HG03571 (cell line): ENCODE measurements at regions not wholly inside any gene's neighbourhood (a gene's known extent, or its start where the extent isn't known, plus 50 kb on each side); places are given as distances from the start of the nearest gene placed in this dataset.
"Not testable (repeated sequence)": the region's sequence is repeated elsewhere in the genome, so short reads cannot be mapped to it uniquely, and the experiment has no call there.

Source experiments
- ATAC-seq: cut with Tn5 transposase; IDR thresholded peaks from one replicate; pipeline ENCODE4 v1.9.1; 2021; ENCODE audit not compliant: unreplicated experiment

DNA sequence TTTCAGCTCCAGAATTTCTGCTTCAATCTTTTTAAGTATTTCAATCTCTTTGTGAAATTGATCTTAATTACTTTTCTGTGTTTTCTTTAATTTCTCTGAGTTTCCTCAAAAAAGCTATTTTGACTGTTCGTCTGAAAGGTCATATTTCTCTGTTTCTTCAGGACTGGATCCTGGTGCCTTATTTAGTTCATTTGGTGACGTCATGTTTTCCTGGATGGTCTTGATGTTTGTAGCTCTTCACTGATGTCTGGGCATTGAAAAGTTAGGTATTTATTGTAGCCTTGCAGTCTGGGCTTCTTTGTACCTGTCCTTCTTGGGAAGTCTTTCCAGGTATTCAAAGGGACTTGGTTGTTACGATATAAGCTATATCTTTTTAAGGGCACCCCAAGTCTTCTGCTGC is 998.7 kb downstream of the NCAM2 start:
- no peak for ATAC-seq

DNA sequence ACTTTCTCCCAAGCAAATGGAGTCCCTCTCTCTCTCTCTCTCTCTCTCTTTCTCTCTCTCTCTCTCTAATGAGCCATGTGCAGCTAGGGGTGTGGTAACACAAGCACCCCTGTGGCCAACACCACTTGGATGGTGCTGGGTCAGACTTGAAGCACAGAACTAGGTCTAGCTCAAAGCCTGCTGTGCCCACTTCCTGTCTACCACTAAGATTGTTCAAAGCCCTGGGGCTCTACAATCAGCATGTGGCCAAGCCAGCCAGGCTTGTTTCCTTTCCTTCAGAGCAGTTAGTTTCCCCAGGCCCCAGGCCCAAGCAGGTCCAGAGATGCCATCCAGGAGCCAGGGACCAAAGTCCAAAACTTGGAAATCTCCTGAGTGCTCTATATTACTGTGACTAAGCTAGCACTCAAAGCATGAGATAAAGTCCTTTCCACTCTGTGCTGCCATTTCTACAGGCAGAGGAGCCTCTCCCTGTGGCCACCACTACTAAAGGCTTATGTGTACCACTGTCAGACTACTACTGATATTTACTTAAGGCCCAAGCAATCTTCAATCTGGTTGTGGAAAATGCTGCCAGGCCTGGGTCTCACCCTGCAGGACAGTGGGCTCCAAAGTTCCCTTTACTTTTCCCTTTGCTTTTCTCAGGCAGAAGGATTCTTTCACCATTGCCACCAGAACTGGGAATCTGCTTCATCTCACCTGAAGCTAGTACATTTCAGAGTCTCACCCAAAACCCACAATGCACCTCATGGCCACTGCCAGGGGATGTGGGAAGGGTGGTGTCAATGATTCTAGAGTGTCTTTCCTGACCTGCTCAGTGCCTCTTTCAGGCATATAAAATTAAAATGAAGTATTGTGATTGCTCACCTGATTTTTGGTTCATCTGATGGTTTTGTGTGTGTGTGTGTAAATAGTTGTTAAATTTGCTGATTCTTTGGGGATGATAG is 999.5 kb downstream of the NCAM2 start:
- ATAC-seq, result no peak

DNA sequence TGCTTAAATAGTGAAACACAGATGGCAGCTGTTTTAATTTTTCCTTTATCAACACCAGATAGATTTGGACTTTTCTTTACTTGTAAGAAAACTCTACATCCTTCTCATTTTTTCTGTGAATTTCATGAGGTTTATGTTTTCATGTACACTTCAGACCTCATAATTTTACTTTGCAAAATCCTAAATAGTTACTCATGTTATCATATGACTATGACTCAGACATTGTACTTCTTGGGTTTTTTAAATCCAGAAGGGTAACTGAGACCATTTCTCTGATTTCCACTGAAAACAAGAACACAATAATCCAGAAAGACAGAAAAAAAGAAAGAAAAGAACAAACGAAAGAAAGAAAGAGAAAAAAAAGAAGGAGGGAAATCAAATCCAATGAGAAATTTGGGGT is 1021.6 kb downstream of the NCAM2 start:
- ATAC-seq, result no peak

DNA sequence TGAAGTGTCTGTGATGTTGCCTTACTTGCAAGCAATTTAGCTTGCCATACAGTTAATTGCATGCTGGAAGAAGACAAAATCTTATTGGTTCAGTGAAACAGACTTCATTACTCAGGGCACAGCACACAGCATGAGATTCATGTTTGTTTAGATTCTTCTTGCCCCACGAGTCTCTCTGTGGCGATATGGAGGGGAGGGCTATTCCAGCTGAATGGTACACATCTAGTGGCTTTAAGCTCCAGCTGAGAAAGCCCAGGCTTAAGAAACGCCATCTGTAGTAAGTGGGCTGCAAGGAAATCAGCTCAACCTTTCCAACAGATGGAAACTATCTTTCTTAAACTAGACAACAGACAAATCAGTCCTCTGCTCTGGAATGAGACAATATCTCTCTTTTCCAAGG is 1022.0 kb downstream of the NCAM2 start:
- ATAC-seq, result no peak

DNA sequence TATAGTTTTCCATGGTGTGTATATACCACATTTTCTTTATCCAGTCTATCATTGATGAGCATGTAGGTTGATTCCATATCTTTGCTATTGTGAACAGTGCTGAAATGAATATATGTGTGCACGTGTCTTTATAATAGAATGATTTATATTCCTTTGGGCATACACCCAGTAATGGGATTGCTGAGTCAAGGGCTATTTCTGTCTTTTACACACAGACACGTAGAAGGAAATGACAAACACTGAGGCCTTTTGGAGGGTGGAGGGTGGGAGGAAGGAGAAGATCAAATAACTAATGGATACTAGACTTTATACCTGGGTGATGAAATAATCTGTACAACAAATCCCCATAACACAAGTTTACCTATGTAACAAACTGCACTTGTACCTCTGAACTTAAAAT is 1025.7 kb downstream of the NCAM2 start:
- ATAC-seq, result not testable (repeated sequence)

DNA sequence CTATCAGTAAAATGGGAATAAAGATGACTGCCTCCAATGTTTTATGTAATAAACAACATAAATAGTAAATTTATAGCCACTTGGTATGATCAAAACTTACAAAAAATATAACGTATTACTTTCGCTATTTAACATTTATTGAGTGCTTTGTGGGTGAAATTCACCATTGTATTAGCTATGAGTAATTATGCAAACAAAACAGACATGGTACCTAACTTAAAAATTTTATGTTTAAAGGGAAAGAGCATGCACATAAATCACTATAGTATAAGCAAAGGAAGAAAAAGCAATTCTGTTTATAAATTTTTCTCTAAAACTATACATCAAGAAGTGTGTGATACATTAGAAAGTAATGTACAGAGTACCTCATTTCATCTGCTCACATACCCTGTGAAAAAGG is 1046.2 kb downstream of the NCAM2 start:
- ATAC-seq, result no peak

DNA sequence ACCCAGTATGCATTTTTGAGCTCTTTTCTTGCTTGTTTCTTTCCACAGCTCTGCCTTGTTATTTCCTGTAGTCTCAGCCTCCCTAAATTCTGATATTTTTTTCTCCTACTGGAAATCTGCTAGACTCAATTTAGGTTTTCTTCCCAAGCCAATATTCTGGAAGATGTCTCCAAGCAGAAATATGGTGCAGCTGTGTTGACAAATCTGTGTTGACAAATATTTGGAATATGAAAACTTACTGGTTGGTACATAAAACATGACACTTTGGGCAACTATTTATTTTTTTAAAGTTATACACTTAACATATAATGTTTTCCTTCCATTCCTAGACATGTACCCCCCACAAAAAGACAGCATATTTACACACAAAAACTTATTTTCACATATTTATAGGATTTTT is 1048.4 kb downstream of the NCAM2 start:
- ATAC-seq, result no peak

DNA sequence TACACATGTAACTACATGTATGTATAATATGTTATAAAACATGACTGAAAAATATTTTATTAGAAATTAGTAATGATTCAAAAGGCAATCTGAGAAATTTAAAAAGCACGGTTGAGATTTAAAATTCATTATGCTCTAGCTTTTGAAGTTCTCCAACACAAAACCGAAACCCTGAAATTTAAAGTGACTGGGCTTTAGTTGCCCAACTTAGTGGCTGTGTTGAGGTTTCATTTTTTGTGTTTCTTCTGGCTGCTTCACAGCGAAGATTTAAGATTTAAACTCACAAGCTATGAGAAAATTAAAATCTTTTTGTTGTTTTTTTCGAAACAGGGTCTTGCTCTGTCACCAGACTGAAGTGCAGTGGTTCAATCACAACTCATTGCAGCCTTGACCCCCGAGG is 1058.7 kb downstream of the NCAM2 start:
- ATAC-seq, result no peak

DNA sequence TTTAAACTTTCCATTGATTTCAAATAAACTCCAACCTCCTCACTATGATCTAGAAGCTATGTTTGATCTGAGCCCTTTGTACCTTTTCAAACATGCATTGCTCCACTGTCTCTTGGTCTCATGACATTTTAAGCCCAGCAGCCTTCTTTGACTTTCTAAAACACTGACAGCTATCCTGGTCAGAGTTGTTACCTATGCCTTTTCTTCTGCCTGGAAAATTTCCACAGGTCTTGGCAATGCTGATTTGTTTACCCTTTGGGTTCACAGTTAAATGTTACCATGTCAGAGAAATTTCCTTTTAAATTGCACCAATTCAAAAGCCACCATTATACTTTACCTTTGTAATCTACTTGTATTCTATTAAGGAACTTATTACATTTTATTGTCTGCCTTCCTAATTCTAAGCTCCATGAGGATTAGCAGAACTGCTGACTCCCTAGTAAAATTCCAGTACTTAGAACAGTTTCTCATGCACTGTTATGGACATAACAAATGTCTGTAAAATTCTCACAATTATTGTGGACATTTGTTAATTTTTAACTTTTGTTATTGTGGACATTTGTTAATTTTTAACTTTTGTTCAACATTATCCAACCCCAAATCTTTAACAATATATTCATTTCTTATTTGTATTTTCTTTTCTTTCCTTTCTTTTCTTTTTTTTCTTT is 1064.4 kb downstream of the NCAM2 start:
- no peak for ATAC-seq

DNA sequence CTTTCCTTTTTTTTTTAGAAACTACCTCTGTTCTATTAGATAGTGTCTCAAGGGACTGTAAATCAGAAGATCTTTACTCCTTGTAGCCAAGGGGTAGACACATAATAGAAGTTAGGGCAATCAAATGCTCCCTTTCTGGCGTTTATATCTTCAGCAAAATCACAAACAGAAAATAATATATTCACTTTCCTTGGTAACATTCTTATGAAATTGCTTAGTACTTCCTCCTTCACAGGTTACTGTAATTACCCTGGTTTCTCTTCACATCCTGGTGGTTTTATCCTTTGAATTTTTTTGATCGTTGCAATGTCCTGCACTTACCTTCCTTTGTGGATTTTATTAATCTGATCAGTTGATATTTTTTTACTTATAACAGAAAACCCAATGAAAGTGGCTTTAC is 1064.9 kb downstream of the NCAM2 start:
- no peak for ATAC-seq

DNA sequence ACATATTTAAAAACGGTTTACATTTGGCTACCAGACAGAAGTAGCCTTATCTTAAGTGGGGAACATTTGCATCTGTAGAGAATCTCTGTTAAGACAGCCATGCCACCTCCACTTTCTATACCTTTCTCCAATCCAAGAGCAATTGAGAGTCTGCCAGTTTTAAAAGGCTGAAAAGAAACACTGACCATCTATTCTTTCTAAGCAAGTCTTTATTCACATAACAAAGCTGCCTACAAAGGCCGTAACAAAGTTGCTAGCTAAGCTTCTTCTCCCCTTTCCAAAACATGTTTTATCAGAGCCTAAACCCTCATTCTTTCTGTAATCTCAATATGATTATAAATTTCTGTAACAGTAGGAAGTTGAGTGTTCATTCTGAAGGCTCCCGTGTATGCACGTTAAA is 1078.3 kb downstream of the NCAM2 start:
- ATAC-seq, result no peak

DNA sequence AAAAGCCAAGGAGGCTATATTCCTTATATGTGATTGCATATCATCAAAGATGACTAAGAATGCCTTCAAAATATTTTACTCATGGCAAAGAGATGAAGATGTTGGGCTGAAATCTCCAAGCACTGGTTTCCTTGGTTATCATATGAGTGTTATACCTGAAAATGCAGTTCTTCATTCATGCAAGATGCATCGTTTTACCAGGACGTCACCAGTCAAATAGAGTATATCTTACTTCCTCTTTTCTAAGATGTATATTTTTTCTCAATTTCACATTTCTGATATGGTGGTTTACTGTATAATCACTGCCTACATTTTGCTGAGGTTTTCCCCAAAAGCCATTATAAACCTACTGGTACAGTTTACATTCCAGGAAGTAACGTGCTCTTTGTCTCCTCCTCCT is 1085.7 kb downstream of the NCAM2 start:
- no peak for ATAC-seq

DNA sequence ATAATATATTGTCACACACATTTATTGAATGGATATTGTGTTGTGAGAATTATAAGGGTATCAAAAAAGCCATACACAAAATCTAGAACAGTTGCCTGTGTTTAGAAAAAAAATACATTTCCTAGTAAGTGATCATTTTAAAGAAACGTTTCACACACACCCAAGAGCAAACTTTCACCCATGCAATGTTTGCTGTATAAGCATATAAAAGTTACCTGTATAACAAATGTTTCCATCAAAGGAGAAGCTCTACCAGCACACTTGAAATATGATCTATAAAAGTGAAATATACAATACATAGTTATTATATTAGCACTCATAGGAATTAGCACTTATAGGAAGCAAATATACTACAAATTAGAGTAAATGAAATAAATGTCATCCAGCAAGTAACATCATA is 1098.1 kb downstream of the NCAM2 start:
- ATAC-seq, result no peak

DNA sequence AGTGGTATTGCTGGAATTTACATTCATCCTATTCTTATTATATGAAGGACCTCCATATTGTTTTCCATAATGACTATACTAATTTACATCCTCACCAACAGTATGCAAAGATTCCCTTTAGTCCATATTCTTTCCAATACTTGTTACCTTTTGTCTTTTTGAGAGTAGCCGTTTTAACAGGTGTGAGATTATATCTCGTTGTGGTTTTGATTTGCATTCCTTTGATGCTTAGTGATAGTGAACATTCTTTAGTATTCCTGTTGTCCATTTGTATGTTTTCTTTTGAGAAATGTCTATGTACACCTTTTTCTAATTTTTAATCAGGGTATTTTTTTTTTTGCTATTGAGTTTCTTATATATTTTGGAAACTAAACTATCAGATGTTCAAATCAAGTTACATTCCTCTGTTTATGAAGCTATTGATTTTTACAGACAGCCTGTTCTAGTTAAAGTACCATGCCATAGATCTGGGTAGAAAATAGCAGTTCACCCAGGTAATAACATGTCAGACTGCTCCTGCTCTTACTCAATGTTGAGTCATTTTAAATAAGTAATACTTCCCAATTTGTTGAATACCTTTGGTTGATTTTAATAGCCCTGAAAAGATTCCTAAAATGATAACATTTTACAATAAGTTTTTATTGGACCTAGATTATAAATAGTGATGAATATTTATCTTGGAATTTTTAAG is 1108.7 kb downstream of the NCAM2 start:
- ATAC-seq, result no peak

DNA sequence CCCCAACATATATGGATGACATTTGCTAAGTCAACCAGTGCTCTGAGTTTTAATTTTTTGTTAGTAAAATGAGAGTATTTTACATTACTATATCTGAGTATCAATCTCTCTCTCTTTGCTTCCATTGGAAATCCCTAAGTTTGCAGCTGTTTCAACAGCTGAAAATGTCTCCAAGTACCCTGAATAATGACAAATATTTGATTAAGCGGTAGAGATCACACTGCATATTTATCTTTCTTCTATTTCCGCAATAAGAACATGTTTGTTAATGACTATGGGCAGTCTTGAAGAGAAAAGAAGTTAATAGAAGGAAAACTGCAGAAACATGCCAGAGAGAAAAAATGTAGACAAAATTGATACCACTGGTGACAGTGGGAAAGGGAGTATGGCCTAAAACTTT is 1117.5 kb downstream of the NCAM2 start:
- no peak for ATAC-seq

DNA sequence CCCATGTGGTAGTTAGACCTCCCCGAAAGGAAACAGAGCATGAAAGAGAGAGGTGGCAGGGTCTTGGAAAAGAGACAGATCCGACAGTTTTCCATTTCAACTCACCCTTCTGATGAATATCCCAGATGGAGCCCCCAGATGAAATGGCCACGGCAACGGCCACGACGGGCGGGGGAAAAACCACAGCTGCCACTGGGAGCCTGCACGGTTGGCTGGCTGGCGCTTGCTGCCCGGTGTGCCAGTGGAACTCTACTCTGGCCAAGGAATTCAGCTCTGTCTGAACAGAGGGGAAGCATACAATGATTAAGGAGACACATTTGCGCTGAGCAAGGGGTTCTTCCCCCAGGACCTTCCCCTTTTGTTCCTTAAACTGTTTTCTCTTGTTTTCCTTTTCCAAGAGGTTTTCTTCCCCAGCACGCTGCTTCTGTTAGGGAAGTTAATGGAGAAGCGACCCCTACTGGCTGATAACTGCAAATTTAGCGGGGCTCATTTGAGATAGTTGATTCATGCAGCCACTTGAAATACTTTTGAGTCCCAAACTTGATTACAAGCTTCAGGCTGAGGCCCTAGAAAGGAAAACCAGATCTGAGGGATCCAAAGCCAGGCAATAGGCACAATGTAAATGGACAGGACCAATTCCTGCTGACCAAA is 1122.5 kb downstream of the NCAM2 start:
- no peak for ATAC-seq

DNA sequence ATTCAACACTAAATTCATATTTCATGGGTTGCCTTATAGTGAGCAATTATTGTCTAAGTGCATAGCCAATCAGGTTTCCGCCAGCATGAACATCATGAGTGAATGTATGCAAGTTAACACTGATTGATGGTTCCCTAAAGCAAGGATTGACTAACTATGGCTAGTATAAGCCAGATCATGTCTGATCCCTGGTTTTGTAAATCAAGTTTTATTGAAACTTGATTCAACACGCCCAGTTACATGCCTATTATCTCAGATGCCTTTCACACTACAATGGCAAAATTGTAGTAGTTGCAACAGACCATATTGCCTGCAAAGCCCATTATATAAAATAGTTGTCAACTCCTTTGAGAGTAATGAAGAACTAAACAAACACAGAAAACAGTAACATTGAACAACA is 1127.4 kb downstream of the NCAM2 start:
- ATAC-seq, result no peak

DNA sequence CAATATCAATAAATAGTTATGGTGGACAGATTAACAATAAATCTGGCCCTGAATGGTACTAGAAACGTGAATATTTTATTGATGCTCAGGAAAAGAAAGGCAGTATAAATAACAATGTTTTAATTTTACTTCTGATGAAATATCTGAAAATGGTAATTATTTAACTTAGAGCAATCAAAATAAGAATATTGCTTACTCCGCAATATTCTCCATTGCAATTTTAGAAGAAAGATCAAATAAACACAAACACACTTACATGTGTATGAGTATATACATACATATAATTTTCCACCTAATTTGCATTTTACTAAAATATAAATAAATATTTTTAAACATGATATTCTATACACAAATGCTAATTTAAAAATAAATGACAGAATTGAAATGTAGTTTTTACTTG is 1130.5 kb downstream of the NCAM2 start:
- no peak for ATAC-seq

DNA sequence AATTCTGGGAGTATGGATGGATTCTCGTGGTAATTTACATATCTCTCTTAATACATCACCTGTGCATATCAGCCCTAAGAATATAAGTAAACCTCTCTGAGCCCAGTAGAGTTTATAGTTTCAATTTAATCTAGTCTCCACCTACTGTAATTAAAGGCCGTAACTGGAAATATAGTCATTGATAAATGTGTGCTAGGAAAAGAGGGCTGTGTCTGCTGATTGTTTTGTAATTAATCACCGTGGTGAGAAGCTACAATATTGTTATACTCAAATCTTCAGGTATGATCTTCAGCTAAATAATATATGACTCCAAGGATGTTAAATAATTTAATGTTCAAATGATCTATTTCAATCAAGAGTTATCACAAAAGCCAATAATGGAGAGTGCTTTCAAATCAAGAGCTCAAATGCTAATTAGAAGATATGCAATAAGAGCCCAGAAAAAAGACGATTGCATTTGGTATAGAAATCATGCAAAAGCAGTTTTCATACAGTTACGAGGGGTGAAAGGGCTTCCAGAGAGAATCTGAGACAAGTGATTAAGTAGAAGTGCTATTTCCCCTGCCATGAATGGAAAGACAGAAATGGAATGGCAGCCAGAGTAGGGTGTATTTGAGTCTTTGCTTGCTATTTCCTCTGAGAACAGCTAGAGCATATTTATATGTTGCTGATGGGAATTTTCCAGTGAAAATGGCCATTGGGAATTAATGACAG is 1134.3 kb downstream of the NCAM2 start:
- no peak for ATAC-seq

DNA sequence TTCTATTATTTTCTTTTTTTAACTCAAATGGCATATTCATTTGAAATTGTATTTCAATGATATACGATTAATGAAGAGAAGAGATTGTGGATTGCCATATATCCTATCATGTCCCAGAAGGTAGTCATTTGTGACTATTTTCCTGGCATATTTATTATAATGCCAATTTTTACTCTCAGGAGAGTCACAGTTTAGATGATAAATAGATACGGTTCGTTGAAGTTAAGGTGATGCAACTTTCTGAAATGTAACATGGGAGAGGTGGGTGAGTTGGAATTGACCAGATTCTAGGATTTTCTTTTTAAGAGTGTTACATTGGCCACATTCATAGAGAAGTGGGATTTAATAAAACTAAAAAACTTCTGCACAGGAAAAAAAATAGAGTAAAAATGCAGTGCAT is 1138.5 kb downstream of the NCAM2 start:
- no peak for ATAC-seq
